ENCODE measurements at regions not wholly inside any gene's neighbourhood (a gene's known extent, or its start where the extent isn't known, plus 50 kb on each side); places are given as distances from the start of the nearest gene placed in this dataset.

- DNase-seq = no peak
Observed at GRCh38 chr5:65068410-65068809, 299.7 kb downstream of the CWC27 start.

GRCh38 chr5:65070026-65070425, 301.3 kb downstream of the CWC27 start:
- DNase-seq = no peak

DNA sequence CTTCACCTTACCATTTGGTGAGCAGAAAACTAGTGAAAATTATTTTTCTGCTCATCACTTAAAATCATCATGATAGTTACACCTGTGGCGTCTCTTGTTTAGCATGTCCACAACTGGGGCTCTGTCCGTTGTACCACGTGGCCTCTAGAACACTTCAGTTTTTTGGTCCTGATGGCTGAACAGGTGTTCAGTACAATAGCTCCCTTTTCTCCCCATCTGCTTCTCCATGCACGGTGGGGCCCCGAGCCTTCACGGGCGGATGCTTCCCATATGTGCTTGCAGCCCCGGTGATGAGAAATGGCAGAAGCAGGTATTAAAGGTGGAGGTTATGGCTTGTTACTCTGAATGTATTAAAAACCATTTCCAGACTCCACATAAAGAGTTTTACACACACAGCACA, 304.1 kb downstream of the CWC27 start:
- DNase-seq = no peak

DNA sequence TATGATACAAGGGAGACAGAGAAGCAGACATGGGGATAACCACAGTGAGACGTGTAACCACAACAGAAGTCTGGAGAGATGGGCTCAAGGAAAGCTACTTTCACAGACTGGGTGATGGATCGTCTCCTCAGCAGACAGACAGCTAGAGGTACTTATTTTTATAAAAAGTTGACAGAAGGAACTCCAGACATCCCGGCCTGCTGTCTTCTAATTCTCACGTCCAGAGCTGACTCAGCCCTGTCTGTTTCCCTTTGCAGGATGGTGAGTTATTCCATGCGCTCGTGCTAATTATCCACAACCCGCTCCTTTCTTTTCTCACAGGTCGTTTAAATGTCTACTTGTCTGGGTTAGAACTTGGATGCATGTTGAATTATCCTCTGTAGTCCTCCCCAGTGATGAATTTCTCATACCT, 304.5 kb downstream of the CWC27 start:
- no peak for DNase-seq

DNA sequence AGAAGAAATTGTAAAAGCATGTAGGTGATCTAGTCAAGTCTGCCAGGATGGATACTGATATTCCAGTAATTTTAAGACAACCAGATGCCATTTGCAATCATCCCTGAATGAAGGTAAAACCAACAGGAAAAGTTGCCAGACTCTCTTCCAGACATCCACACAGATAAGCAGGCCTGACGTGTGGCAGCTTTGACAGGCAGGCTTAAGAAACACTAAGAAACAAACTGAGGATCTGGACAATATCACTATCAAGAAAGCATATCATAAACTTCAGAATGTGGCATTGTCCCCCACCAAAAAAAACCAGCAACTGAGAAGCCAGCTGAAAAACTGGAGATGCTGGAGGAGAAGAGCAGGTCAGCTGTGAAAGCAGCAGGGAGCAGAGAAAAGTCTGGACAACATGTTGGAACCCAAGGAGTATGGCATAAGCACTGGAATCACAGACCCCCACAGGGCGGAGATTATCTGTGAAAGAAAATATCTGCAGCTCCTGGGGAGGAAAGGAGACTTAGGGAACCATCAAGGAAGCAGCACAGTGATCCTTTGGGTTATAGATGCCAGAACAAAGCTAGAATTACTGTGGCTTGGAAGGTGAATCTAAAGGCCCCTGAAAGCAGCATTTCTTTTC, 307.0 kb downstream of the CWC27 start:
- DNase-seq = no peak

GRCh38 chr5:65076251-65076869, 307.6 kb downstream of the CWC27 start:
- peak; percentile 72 for DNase-seq

DNA sequence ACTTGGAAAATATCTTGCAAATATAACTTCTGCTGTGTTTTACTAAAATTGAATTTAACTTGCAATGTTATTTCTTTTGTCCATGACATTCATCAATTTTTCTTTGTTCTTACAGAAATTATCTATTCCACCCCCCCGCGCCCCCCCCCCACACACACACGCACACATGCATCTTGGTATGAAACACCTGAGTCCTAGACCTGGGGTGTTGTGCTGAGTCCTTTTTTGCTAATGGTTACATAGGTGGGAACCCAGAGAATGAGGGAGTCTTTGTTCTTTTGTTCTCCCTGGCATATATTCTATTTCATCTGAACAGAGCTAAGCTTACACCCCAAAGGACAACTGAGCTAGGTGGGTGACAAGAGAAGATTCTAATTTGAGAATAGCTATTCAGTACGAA, 308.9 kb downstream of the CWC27 start:
- DNase-seq = no peak

- no peak for DNase-seq
Observed at GRCh38 chr5:65078331-65078730, 309.6 kb downstream of the CWC27 start.

DNA sequence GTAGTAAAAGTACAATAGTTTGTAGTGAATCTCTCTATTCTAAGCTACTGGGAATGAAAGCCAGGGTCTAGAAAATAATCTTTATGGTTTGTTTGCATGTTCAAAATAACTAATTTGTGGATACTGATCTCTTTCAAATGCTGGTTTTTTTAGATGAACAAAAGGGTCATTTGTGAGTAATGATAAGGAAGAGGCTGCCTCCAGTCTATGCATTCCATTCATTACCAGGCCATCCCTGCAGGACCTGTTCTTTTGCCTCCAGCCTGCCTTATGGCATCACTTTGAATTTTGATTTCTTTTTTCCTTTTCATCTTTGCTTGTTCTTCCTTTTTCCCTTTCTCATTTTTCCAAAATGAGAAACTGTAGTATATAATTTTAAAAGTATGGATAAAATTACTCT, 312.3 kb downstream of the CWC27 start:
- no peak for DNase-seq

- no peak for DNase-seq
Observed at GRCh38 chr5:65084795-65085515, 316.2 kb downstream of the CWC27 start.

DNA sequence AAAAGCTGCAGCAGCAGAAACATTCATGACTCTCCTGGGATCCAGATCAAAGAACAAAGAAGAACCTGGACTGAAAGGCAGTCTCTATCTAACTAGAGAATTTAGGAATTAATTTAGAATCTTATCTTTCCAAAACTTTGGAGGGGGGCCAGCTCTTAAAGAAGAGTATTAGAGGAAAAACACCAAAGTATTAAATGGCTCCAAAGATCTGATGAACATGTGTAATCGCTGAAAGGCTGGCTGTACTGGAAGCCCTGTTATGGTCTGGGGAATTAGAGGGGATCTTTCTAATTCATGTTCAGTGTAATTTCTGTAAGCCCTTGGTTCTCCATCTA, 316.8 kb downstream of the CWC27 start:
- no peak for DNase-seq

DNA sequence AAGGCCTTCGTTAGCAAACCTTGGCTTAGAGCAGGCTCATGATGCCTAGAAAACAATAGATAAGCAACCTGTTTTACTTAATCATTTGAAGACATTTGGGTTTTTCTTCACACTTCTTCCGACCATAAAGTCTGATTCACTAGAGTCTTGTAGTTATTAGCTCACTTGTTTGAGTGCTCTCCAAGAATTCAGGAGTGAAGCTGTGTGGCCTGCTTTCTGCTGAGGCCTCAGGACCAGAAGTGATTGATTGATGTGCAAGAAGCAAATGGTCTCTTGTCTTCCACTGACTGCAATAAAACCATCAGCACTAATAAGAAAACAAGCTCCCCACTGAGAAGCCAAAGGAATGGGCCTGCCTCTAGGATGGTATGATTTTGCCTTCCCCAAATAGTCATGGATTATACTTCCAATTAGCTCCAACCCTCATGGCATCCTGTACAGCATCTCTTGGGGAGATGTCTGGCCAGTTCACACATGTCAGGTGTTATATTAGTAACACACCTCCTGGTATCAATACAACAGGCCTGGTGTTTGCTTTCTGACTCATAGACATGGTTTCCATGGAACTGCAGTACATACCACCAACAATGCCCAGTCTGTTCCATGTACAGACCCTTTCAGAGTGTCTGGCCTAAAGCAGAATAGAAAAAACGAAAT, 317.6 kb downstream of the CWC27 start:
- no peak for DNase-seq

DNA sequence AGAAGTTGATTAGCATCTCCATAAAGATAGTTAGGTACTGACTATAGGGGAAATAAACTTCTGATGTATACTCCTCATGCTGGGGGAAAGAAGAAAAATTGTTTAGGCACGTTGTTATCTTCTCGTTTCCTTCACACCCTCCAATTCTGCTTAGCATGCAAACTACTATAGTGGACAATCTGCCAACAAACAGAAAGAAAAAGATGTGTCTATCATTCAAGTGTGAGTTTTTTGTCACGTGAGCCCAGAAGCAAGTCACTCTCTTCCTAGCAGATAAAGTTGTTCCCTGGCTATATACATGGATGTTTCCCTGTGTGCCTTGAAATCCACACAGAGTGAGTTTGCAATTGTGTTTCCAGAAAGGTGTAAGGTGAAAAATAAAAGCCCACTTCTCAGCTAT, 318.4 kb downstream of the CWC27 start:
- DNase-seq = no peak

DNA sequence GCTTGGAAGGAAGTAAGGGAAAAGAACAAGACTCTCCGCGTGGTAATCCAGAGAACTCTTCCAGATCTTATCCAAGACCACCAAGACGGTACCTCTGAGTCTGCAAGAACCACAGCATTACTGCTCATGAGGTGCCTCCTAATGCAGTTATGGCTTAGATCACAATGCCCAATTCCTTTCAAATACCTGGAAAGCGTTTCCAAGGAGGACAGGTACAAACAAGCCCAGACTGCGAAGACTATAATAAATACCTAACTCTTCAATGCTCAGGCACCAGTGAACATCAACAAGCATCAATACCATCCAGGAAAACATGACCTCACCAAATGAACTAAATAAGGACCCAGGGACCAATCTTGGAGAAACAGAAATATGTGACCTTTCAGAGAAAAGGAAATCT, 325.5 kb downstream of the CWC27 start:
- DNase-seq = no peak

GRCh38 chr5:65098393-65098792, 329.7 kb downstream of the CWC27 start:
- no peak for DNase-seq

Measured in CD4-positive, alpha-beta T cell treated with Interleukin-10 for 1 hour (primary cell).